ENCODE measurements at regions not wholly inside any gene's neighbourhood (a gene's known extent, or its start where the extent isn't known, plus 50 kb on each side); places are given as distances from the start of the nearest gene placed in this dataset.

GRCh38 chr11:112355726-112356125, 95.1 kb upstream of the PLET1 start:
- H3K4me2 ChIP-seq (ENCODE audit: insufficient read depth, low read length) = no peak overlapping the region
- no peak overlapping the region for H3K9ac ChIP-seq (replicated peaks; ENCODE audit: extremely low read depth, insufficient read depth, low read length)
- TF ChIP-seq MYC (IDR thresholded peaks at IDR 0.05; ENCODE audit: low read depth, low read length) = no peak
- peak in 1 of 2 donors; percentile 8 for TF ChIP-seq CTCF (IDR thresholded peaks at IDR 0.05; ENCODE audit: extremely low read depth in 1 of 2, insufficient read depth in 1 of 2, low read depth in 1 of 2, low read length in 2 of 2)
- H3K9me3 ChIP-seq (replicated peaks; ENCODE audit: control insufficient read depth, insufficient read depth, low read length) = no peaks in the 10 kb centered on the region
- no peaks in the 10 kb centered on the region for H3K4me1 ChIP-seq (ENCODE audit: control insufficient read depth, extremely low read depth, insufficient read depth, low read length)
- intact Hi-C loops (cut with micrococcal nuclease) = no loop called here
- POLR2A ChIA-PET = no interaction called here
- DNase-seq (ENCODE audit: low read depth, low spot score) (no peak), FAIRE-seq (no peak)
- no peak overlapping the region for H3K4me3 ChIP-seq (replicated peaks in 1 of 3; ENCODE audit: insufficient read depth in 1 of 3, low read depth in 1 of 3, low read length in 3 of 3)
- no peaks in the 10 kb centered on the region for H3K36me3 ChIP-seq (ENCODE audit: control insufficient read depth in 2 of 2, extremely low read depth in 1 of 2, insufficient read depth in 2 of 2, low read length in 2 of 2)
- no peaks in the 10 kb centered on the region for H4K20me1 ChIP-seq (replicated peaks; ENCODE audit: control insufficient read depth, extremely low read depth, insufficient read depth, low read length)
- no TSS peak for BruUV-seq (replicated peaks)
- dilution Hi-C loops (cut with MboI; ENCODE audit: extremely low pct_ligation_motif_present, low sequenced_read_pairs) = no loop called here
- CTCF ChIA-PET = interaction anchor here (1.5 to 1.9 kb wide), 2 partner anchors 10 to 64 kb away, joined by 3 to 5 read pairs; no protein-coding TSS in a partner anchor
- no peaks in the 10 kb centered on the region for H3K27me3 ChIP-seq (ENCODE audit: control insufficient read depth in 2 of 2, insufficient read depth in 2 of 2, low read length in 2 of 2)
- no peaks in the 10 kb centered on the region for H3K9me1 ChIP-seq (replicated peaks; ENCODE audit: control insufficient read depth, extremely low read depth, insufficient read depth, low read length)
- no peak overlapping the region for H2AFZ ChIP-seq (ENCODE audit: low read depth, low read length)
- no peaks in the 10 kb centered on the region for H3K79me2 ChIP-seq (ENCODE audit: control insufficient read depth, insufficient read depth, low read length)
- H3K27ac ChIP-seq (ENCODE audit: insufficient read depth, low read depth, low read length) = no peak overlapping the region

GRCh38 chr11:112357488-112357887, 96.8 kb upstream of the PLET1 start:
- H3K4me3 ChIP-seq (replicated peaks in 1 of 3; ENCODE audit: insufficient read depth in 1 of 3, low read depth in 1 of 3, low read length in 3 of 3) = no peak overlapping the region
- intact Hi-C loops (cut with micrococcal nuclease) = no loop called here
- no peak overlapping the region for H3K4me2 ChIP-seq (ENCODE audit: insufficient read depth, low read length)
- H3K4me1 ChIP-seq (ENCODE audit: control insufficient read depth, extremely low read depth, insufficient read depth, low read length) = no peaks in the 10 kb centered on the region
- DNase-seq (ENCODE audit: low read depth, low spot score) (no peak), FAIRE-seq (no peak)
- no peaks in the 10 kb centered on the region for H3K27me3 ChIP-seq (ENCODE audit: control insufficient read depth in 2 of 2, insufficient read depth in 2 of 2, low read length in 2 of 2)
- TF ChIP-seq CTCF (IDR thresholded peaks at IDR 0.05; ENCODE audit: extremely low read depth in 1 of 2, insufficient read depth in 1 of 2, low read depth in 1 of 2, low read length in 2 of 2) (no peak), MYC (IDR thresholded peaks at IDR 0.05; ENCODE audit: low read depth, low read length) (no peak), EZH2 (IDR thresholded peaks at IDR 0.05; ENCODE audit: borderline replicate concordance, low read depth, low read length, severe bottlenecking) (no peak), POLR2A (IDR thresholded peaks at IDR 0.05; ENCODE audit: low read depth, low read length) (no peak), JUN (IDR thresholded peaks at IDR 0.05; ENCODE audit: borderline replicate concordance, insufficient read depth, insufficient read length, low read depth) (no peak), GATA2 (IDR thresholded peaks at IDR 0.05; ENCODE audit: insufficient read depth, insufficient read length, low read depth, low read length) (no peak)
- CTCF ChIA-PET = no interaction called here
- POLR2A ChIA-PET = no interaction called here
- H2AFZ ChIP-seq (ENCODE audit: low read depth, low read length) = no peak overlapping the region
- H3K9me1 ChIP-seq (replicated peaks; ENCODE audit: control insufficient read depth, extremely low read depth, insufficient read depth, low read length) = no peaks in the 10 kb centered on the region
- no peak overlapping the region for H3K27ac ChIP-seq (ENCODE audit: insufficient read depth, low read depth, low read length)
- H3K9me3 ChIP-seq (replicated peaks; ENCODE audit: control insufficient read depth, insufficient read depth, low read length) = no peaks in the 10 kb centered on the region
- no peaks in the 10 kb centered on the region for H4K20me1 ChIP-seq (replicated peaks; ENCODE audit: control insufficient read depth, extremely low read depth, insufficient read depth, low read length)
- dilution Hi-C loops (cut with MboI; ENCODE audit: extremely low pct_ligation_motif_present, low sequenced_read_pairs) = no loop called here
- no peaks in the 10 kb centered on the region for H3K79me2 ChIP-seq (ENCODE audit: control insufficient read depth, insufficient read depth, low read length)
- BruUV-seq (replicated peaks) = no TSS peak
- no peaks in the 10 kb centered on the region for H3K36me3 ChIP-seq (ENCODE audit: control insufficient read depth in 2 of 2, extremely low read depth in 1 of 2, insufficient read depth in 2 of 2, low read length in 2 of 2)
- no peak overlapping the region for H3K9ac ChIP-seq (replicated peaks; ENCODE audit: extremely low read depth, insufficient read depth, low read length)
